ENCODE measurements at regions not wholly inside any gene's neighbourhood (a gene's known extent, or its start where the extent isn't known, plus 50 kb on each side); places are given as distances from the start of the nearest gene placed in this dataset.

DNA sequence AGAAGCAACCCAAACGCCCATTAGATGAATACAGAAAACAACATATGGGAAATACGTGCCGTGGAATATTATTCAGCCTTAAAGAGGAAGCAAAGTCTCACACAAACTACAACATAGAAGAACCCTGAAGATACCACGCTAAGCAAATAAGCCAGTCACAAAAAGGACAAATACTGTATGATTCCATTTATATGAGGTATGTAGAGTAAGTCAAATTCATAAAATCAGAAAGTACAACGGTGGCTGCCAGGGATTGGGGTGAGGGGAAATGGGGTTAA is 54.2 kb downstream of the SIPA1L2 start:
- TF ChIP-seq POLR2A (IDR thresholded peaks at IDR 0.05): no peak
- TF ChIP-seq, protein P1, sequence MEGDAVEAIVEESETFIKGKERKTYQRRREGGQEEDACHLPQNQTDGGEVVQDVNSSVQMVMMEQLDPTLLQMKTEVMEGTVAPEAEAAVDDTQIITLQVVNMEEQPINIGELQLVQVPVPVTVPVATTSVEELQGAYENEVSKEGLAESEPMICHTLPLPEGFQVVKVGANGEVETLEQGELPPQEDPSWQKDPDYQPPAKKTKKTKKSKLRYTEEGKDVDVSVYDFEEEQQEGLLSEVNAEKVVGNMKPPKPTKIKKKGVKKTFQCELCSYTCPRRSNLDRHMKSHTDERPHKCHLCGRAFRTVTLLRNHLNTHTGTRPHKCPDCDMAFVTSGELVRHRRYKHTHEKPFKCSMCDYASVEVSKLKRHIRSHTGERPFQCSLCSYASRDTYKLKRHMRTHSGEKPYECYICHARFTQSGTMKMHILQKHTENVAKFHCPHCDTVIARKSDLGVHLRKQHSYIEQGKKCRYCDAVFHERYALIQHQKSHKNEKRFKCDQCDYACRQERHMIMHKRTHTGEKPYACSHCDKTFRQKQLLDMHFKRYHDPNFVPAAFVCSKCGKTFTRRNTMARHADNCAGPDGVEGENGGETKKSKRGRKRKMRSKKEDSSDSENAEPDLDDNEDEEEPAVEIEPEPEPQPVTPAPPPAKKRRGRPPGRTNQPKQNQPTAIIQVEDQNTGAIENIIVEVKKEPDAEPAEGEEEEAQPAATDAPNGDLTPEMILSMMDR (IDR thresholded peaks at IDR 0.05): no peak

Data from Peyer's patch (tissue), 4 donors.